Neural cell (in vitro differentiated cells): ENCODE measurements at regions not wholly inside any gene's neighbourhood (a gene's known extent, or its start where the extent isn't known, plus 50 kb on each side); places are given as distances from the start of the nearest gene placed in this dataset.

Experiments used
- H2AFZ ChIP-seq: fragments of 200-600, 300-800 bp; sonication (generic), shearing (Covaris generic); 2 replicates; pipeline ENCODE4 v1.6.0; 2014; ENCODE audit warnings: low read depth, mild to moderate bottlenecking, antibody characterized with exemption, low read length, moderate library complexity
- H3F3A ChIP-seq: fragments of 200-600 bp; shearing (Covaris generic); 2 replicates; pipeline ENCODE4 v1.6.1; 2016; ENCODE audit warnings: mild to moderate bottlenecking, moderate library complexity, mixed read lengths, antibody characterized with exemption, low read length; ENCODE audit not compliant: insufficient read depth, poor library complexity, severe bottlenecking
- H3K27ac ChIP-seq: fragments of 200-600, 300-800 bp; sonication (generic), shearing (Covaris generic); 2 replicates; pipeline ENCODE4 v1.5.1; 2014; ENCODE audit warnings: mild to moderate bottlenecking, low read length, moderate library complexity
- H3K27me3 ChIP-seq: fragments of 300-800, 200-600 bp; sonication (generic), shearing (Covaris generic); 2 replicates; pipeline ENCODE4 v1.6.0; 2014; ENCODE audit warnings: mild to moderate bottlenecking, low read depth, low read length, moderate library complexity; ENCODE audit not compliant: insufficient read depth
- H3K36me3 ChIP-seq: fragments of 300-800, 200-600 bp; sonication (generic), shearing (Covaris generic); 2 replicates; pipeline ENCODE4 v1.5.1; 2014; ENCODE audit warnings: mild to moderate bottlenecking, antibody characterized with exemption, low read length, moderate library complexity; ENCODE audit not compliant: insufficient read depth
- H3K4me2 ChIP-seq: fragments of 300-800, 200-600 bp; sonication (generic), shearing (Covaris generic); 2 replicates; pipeline ENCODE4 v1.6.0; 2014; ENCODE audit warnings: mild to moderate bottlenecking, low read length
- H3K4me3 ChIP-seq: fragments of 300-800, 200-600 bp; sonication (generic), shearing (Covaris generic); 2 replicates; pipeline ENCODE4 v1.5.1; 2014; ENCODE audit warnings: mild to moderate bottlenecking, low read length, moderate library complexity
- H3K79me2 ChIP-seq: fragments of 200-600 bp; shearing (Covaris generic); replicated peaks from 2 replicates; pipeline ENCODE4 v1.6.0; 2014; ENCODE audit warnings: mild to moderate bottlenecking, low read length, moderate library complexity; ENCODE audit not compliant: insufficient read depth
- H3K9ac ChIP-seq: fragments of 300-800, 200-600 bp; sonication (generic), shearing (Covaris generic); 2 replicates; pipeline ENCODE4 v1.6.1; 2016; ENCODE audit warnings: mild to moderate bottlenecking, low read length, mixed read lengths
- H3K9me2 ChIP-seq: fragments of 200-600 bp; shearing (Covaris generic); 2 replicates; pipeline ENCODE4 v1.6.1; 2016; ENCODE audit warnings: mild to moderate bottlenecking, low read length, mixed read lengths; ENCODE audit not compliant: insufficient read depth
- H3K9me3 ChIP-seq: fragments of 200-600, 300-800 bp; sonication (generic), shearing (Covaris generic); 2 replicates; pipeline ENCODE4 v1.6.1; 2016; ENCODE audit warnings: mild to moderate bottlenecking, mixed run types, low read length, moderate library complexity, mixed read lengths
- H4K20me1 ChIP-seq: fragments of 200-600 bp; shearing (Covaris generic); 2 replicates; pipeline ENCODE4 v1.6.1; 2016; ENCODE audit warnings: mild to moderate bottlenecking, mixed run types; ENCODE audit not compliant: insufficient read depth
- EP300 ChIP-seq: fragments of 450-650 bp; conservative IDR thresholded peaks from 2 replicates; pipeline ENCODE4 v1.6.1; 2014; ENCODE audit warnings: antibody characterized with exemption, mild to moderate bottlenecking, moderate library complexity; ENCODE audit not compliant: poor library complexity, severe bottlenecking
- EZH2 ChIP-seq: fragments of 200-600, 300-800 bp; shearing (Covaris generic), sonication (generic); IDR thresholded peaks from 2 replicates; pipeline ENCODE4 v1.6.1; 2014; ENCODE audit warnings: antibody characterized with exemption, low read length, borderline replicate concordance, mild to moderate bottlenecking; ENCODE audit not compliant: insufficient read depth, poor library complexity, severe bottlenecking
- MXI1 ChIP-seq: fragments of 450-650 bp; conservative IDR thresholded peaks from 2 replicates; pipeline ENCODE4 v1.6.1; 2014; ENCODE audit warnings: antibody characterized with exemption, mild to moderate bottlenecking; ENCODE audit not compliant: poor library complexity, severe bottlenecking
- POLR2AphosphoS5 ChIP-seq: IDR thresholded peaks from 2 replicates; pipeline ENCODE4 v1.6.1; 2012
- RAD21 ChIP-seq: fragments of 450-650 bp; conservative IDR thresholded peaks from 2 replicates; pipeline ENCODE4 v1.6.1; 2014; ENCODE audit warnings: antibody characterized with exemption, mild to moderate bottlenecking, moderate library complexity
- SMC3 ChIP-seq: fragments of 450-650 bp; conservative IDR thresholded peaks from 2 replicates; pipeline ENCODE4 v1.6.1; 2014; ENCODE audit warnings: antibody characterized with exemption, mild to moderate bottlenecking, moderate library complexity; ENCODE audit not compliant: poor library complexity
- TAF1 ChIP-seq: IDR thresholded peaks from 2 replicates; pipeline ENCODE4 v1.6.1; 2012; ENCODE audit warnings: low read depth
- TF ChIP-seq, protein P1 (sequence below): fragments of 450-650 bp; IDR thresholded peaks from 2 replicates; pipeline ENCODE4 v1.5.1; 2014; ENCODE audit warnings: antibody characterized with exemption, mild to moderate bottlenecking, moderate library complexity; ENCODE audit not compliant: poor library complexity, severe bottlenecking
- TF ChIP-seq, protein P2 (sequence below): IDR thresholded peaks from 2 replicates; pipeline ENCODE4 v1.6.1; 2012; ENCODE audit warnings: borderline replicate concordance

DNA sequence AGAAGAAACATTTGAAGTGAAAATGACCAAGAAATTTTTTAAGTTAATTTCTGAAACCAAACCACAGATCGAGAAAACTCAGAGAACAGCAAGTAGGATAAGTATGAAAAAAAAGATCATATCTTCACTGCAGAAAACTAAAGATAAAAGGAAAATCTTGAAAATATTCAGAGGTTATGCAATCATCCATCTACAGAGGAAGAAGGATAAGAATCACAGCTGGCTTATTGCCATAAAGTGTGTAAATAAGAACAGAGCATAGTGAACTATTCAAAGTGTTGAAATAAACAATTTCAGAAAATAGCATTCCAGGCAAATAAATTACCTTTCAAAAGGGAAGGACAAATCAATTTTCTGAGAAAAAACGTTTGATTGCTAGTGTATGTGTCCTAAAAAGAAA lies 1191.7 kb upstream of the CDH6 start:
- H3K79me2 ChIP-seq, result no peaks in the 10 kb centered on the region
- no peak overlapping the region for H3K4me3 ChIP-seq
- no peak overlapping the region for H2AFZ ChIP-seq
- H3K27me3 ChIP-seq, result no peaks in the 10 kb centered on the region
- H3K9ac ChIP-seq, result no peak overlapping the region
- H3K27ac ChIP-seq, result no peak overlapping the region
- no peaks in the 10 kb centered on the region for H3K9me2 ChIP-seq
- H4K20me1 ChIP-seq, result no peaks in the 10 kb centered on the region
- H3K36me3 ChIP-seq, result no peaks in the 10 kb centered on the region
- H3F3A ChIP-seq, result no peaks in the 10 kb centered on the region
- no peaks in the 10 kb centered on the region for H3K9me3 ChIP-seq
- no peak overlapping the region for H3K4me2 ChIP-seq
- TF ChIP-seq, protein P1, sequence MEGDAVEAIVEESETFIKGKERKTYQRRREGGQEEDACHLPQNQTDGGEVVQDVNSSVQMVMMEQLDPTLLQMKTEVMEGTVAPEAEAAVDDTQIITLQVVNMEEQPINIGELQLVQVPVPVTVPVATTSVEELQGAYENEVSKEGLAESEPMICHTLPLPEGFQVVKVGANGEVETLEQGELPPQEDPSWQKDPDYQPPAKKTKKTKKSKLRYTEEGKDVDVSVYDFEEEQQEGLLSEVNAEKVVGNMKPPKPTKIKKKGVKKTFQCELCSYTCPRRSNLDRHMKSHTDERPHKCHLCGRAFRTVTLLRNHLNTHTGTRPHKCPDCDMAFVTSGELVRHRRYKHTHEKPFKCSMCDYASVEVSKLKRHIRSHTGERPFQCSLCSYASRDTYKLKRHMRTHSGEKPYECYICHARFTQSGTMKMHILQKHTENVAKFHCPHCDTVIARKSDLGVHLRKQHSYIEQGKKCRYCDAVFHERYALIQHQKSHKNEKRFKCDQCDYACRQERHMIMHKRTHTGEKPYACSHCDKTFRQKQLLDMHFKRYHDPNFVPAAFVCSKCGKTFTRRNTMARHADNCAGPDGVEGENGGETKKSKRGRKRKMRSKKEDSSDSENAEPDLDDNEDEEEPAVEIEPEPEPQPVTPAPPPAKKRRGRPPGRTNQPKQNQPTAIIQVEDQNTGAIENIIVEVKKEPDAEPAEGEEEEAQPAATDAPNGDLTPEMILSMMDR, result no peak
- TF ChIP-seq, protein P2, sequence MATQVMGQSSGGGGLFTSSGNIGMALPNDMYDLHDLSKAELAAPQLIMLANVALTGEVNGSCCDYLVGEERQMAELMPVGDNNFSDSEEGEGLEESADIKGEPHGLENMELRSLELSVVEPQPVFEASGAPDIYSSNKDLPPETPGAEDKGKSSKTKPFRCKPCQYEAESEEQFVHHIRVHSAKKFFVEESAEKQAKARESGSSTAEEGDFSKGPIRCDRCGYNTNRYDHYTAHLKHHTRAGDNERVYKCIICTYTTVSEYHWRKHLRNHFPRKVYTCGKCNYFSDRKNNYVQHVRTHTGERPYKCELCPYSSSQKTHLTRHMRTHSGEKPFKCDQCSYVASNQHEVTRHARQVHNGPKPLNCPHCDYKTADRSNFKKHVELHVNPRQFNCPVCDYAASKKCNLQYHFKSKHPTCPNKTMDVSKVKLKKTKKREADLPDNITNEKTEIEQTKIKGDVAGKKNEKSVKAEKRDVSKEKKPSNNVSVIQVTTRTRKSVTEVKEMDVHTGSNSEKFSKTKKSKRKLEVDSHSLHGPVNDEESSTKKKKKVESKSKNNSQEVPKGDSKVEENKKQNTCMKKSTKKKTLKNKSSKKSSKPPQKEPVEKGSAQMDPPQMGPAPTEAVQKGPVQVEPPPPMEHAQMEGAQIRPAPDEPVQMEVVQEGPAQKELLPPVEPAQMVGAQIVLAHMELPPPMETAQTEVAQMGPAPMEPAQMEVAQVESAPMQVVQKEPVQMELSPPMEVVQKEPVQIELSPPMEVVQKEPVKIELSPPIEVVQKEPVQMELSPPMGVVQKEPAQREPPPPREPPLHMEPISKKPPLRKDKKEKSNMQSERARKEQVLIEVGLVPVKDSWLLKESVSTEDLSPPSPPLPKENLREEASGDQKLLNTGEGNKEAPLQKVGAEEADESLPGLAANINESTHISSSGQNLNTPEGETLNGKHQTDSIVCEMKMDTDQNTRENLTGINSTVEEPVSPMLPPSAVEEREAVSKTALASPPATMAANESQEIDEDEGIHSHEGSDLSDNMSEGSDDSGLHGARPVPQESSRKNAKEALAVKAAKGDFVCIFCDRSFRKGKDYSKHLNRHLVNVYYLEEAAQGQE, result no peak
- TF ChIP-seq POLR2AphosphoS5 (no peak), TAF1 (no peak), EP300 (no peak)

DNA sequence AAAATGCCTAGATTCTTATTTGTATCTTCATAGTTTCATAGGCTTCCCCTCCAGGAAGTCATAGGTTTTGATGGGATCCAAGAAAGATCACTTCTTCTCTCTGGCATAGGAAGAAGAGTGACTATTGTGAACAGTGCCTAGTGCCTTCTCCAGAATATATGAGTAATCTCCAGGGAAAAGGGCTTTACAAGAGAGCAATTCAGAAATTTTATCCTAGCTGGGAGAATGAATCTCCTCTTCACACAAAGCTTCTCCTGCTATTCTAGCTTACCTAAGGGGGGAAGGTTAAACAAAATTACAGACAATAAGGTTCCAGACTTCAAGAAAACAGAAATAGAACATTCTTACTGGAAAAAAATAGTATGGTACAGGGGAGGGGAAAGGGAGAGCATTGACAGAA lies 1193.3 kb upstream of the CDH6 start:
- no peaks in the 10 kb centered on the region for H4K20me1 ChIP-seq
- TF ChIP-seq EZH2 (no peak), EP300 (no peak), RAD21 (no peak), TAF1 (no peak), POLR2AphosphoS5 (no peak), SMC3 (no peak), MXI1 (no peak)
- TF ChIP-seq, protein P2, result no peak
- TF ChIP-seq, protein P1, result no peak
- H3F3A ChIP-seq, result no peaks in the 10 kb centered on the region
- no peak overlapping the region for H3K4me3 ChIP-seq
- H3K9ac ChIP-seq, result no peak overlapping the region
- no peaks in the 10 kb centered on the region for H3K36me3 ChIP-seq
- no peak overlapping the region for H2AFZ ChIP-seq
- H3K27me3 ChIP-seq, result no peaks in the 10 kb centered on the region
- H3K79me2 ChIP-seq, result no peaks in the 10 kb centered on the region
- no peaks in the 10 kb centered on the region for H3K9me2 ChIP-seq
- no peak overlapping the region for H3K4me2 ChIP-seq
- no peaks in the 10 kb centered on the region for H3K9me3 ChIP-seq
- no peak overlapping the region for H3K27ac ChIP-seq
